SK-N-SH treated with all-trans-retinoic acid at 6 μM for 48 hours (cell line): ENCODE measurements at regions not wholly inside any gene's neighbourhood (a gene's known extent, or its start where the extent isn't known, plus 50 kb on each side); places are given as distances from the start of the nearest gene placed in this dataset.

ENCODE experiments used
- ATAC-seq: fragments of 200-7000 bp; cut with Tn5 transposase; 3 replicates; pipeline ENCODE4 v1.9.1; 2020; ENCODE audit warnings: mild to moderate bottlenecking, moderate library complexity
- ARNTL ChIP-seq: fragments of 450-650 bp; formaldehyde crosslinking; IDR thresholded peaks from 2 replicates; pipeline ENCODE4 v1.5.0; 2020; ENCODE audit warnings: low read depth, mild to moderate bottlenecking, moderate library complexity, borderline replicate concordance
- BACH2 ChIP-seq: fragments of 250-450 bp; sonication (Bioruptor Pico); IDR thresholded peaks from 2 replicates; pipeline ENCODE4 v1.9.0; 2021; ENCODE audit warnings: mild to moderate bottlenecking, borderline replicate concordance
- CREB5 ChIP-seq: fragments of 250-450 bp; sonication (Bioruptor Pico); IDR thresholded peaks from 2 replicates; pipeline ENCODE4 v1.5.1; 2020; ENCODE audit warnings: low read depth, mild to moderate bottlenecking, moderate library complexity
- CSRNP3 ChIP-seq: fragments of 250-450 bp; sonication (Bioruptor Pico); IDR thresholded peaks from 2 replicates; pipeline ENCODE4 v1.5.1; 2021; ENCODE audit warnings: mild to moderate bottlenecking, moderate library complexity
- ESRRG ChIP-seq: fragments of 250-450 bp; sonication (Bioruptor Pico); IDR thresholded peaks from 2 replicates; pipeline ENCODE4 v1.6.1; 2021; ENCODE audit warnings: mild to moderate bottlenecking
- GLIS3 ChIP-seq: fragments of 250-450 bp; sonication (Bioruptor Pico); IDR thresholded peaks from 2 replicates; pipeline ENCODE4 v1.5.0; 2020; ENCODE audit warnings: mild to moderate bottlenecking, moderate library complexity
- ISL1 ChIP-seq: fragments of 250-450 bp; sonication (Bioruptor Pico); IDR thresholded peaks from 2 replicates; pipeline ENCODE4 v2.1.2; 2022; ENCODE audit warnings: mild to moderate bottlenecking, moderate library complexity
- OSR1 ChIP-seq: fragments of 250-450 bp; sonication (Bioruptor Pico); IDR thresholded peaks from 2 replicates; pipeline ENCODE4 v1.8.0; 2022; ENCODE audit warnings: moderate library complexity, mild to moderate bottlenecking, inconsistent platforms
- POU6F1 ChIP-seq: fragments of 250-450 bp; sonication (Bioruptor Pico); IDR thresholded peaks from 2 replicates; pipeline ENCODE4 v1.8.0; 2021; ENCODE audit warnings: low read depth, mild to moderate bottlenecking, moderate library complexity, borderline replicate concordance
- PPARA ChIP-seq: fragments of 250-450 bp; sonication (Bioruptor Pico); IDR thresholded peaks from 2 replicates; pipeline ENCODE4 v1.5.0; 2020; ENCODE audit warnings: mild to moderate bottlenecking, borderline replicate concordance
- RARB ChIP-seq: fragments of 250-450 bp; sonication (Bioruptor Pico); IDR thresholded peaks from 2 replicates; pipeline ENCODE4 v1.8.0; 2021; ENCODE audit warnings: mild to moderate bottlenecking, moderate library complexity
- SNAI2 ChIP-seq: fragments of 250-450 bp; sonication (Bioruptor Pico); IDR thresholded peaks from 2 replicates; pipeline ENCODE4 v1.5.0; 2020; ENCODE audit warnings: mild to moderate bottlenecking, moderate library complexity
- TCF4 ChIP-seq: fragments of 250-450 bp; sonication (Bioruptor Pico); IDR thresholded peaks from 2 replicates; pipeline ENCODE4 v1.8.0; 2021; ENCODE audit warnings: mild to moderate bottlenecking, moderate library complexity, borderline replicate concordance
- TOX ChIP-seq: fragments of 250-450 bp; sonication (Bioruptor Pico); IDR thresholded peaks from 2 replicates; pipeline ENCODE4 v1.8.0; 2021; ENCODE audit warnings: mild to moderate bottlenecking, moderate library complexity, borderline replicate concordance
- TSHZ2 ChIP-seq: fragments of 250-450 bp; sonication (Bioruptor Pico); IDR thresholded peaks from 2 replicates; pipeline ENCODE4 v1.5.0; 2020; ENCODE audit warnings: mild to moderate bottlenecking, moderate library complexity
- ZC3H10 ChIP-seq: fragments of 250-450 bp; sonication (Bioruptor Pico); IDR thresholded peaks from 2 replicates; pipeline ENCODE4 v1.5.1; 2021; ENCODE audit warnings: mild to moderate bottlenecking, moderate library complexity
- ZFP3 ChIP-seq: fragments of 250-450 bp; sonication (Bioruptor Pico); IDR thresholded peaks from 2 replicates; pipeline ENCODE4 v1.5.0; 2020; ENCODE audit warnings: mild to moderate bottlenecking, moderate library complexity
- ZFP30 ChIP-seq: fragments of 450-650 bp; formaldehyde crosslinking; IDR thresholded peaks from 2 replicates; pipeline ENCODE4 v1.5.0; 2022; ENCODE audit warnings: mild to moderate bottlenecking, moderate library complexity
- ZNF565 ChIP-seq: fragments of 450-650 bp; formaldehyde crosslinking; conservative IDR thresholded peaks from 2 replicates; pipeline ENCODE4 v1.5.0; 2020; ENCODE audit warnings: low read depth, mild to moderate bottlenecking, moderate library complexity
- ZNF70 ChIP-seq: fragments of 450-650 bp; formaldehyde crosslinking; IDR thresholded peaks from 2 replicates; pipeline ENCODE4 v1.5.0; 2020; ENCODE audit warnings: mild to moderate bottlenecking, moderate library complexity
- ZNF8 ChIP-seq: fragments of 450-650 bp; formaldehyde crosslinking; IDR thresholded peaks from 2 replicates; pipeline ENCODE4 v1.5.0; 2020; ENCODE audit warnings: mild to moderate bottlenecking, moderate library complexity

- TF ChIP-seq ISL1 (CRISPR knock-in tag) (no peak), ZFP30 (no peak), ZFP3 (no peak), ESRRG (CRISPR knock-in tag) (no peak), PPARA (no peak), BACH2 (CRISPR knock-in tag) (no peak), TOX (CRISPR knock-in tag) (no peak), POU6F1 (CRISPR knock-in tag) (no peak), ARNTL (CRISPR knock-in tag) (no peak), OSR1 (CRISPR knock-in tag) (no peak), TCF4 (CRISPR knock-in tag) (no peak), ZNF70 (CRISPR knock-in tag) (no peak), ZC3H10 (CRISPR knock-in tag) (no peak), CREB5 (CRISPR knock-in tag) (no peak), GLIS3 (CRISPR knock-in tag) (no peak), RARB (CRISPR knock-in tag) (no peak), CSRNP3 (CRISPR knock-in tag) (no peak), SNAI2 (no peak)
- TF ChIP-seq, all 23 proteins: peak for 0
- ATAC-seq, result no peak
These were observed 105.8 kb upstream of the IL15 start for GRCh38 chr4:141530627-141531026.

- no peak for ATAC-seq
- TF ChIP-seq ZNF8 (CRISPR knock-in tag), result no peak
- no peak for TF ChIP-seq PPARA
- no peak for TF ChIP-seq GLIS3 (CRISPR knock-in tag)
- TF ChIP-seq TCF4 (CRISPR knock-in tag), result no peak
- no peak for TF ChIP-seq ARNTL (CRISPR knock-in tag)
- no peak for TF ChIP-seq ISL1 (CRISPR knock-in tag)
- TF ChIP-seq ZNF565 (CRISPR knock-in tag), result no peak
- no peak for TF ChIP-seq RARB (CRISPR knock-in tag)
- no peak for TF ChIP-seq ZFP3
- TF ChIP-seq ZNF70 (CRISPR knock-in tag), result no peak
- TF ChIP-seq TSHZ2 (CRISPR knock-in tag), result no peak
These were observed 101.4 kb upstream of the IL15 start for GRCh38 chr4:141534985-141535384.

- TF ChIP-seq CSRNP3 (CRISPR knock-in tag), result no peak
- TF ChIP-seq ZFP30, result no peak
- no peak for TF ChIP-seq ZC3H10 (CRISPR knock-in tag)
- no peak for TF ChIP-seq ESRRG (CRISPR knock-in tag)
- no peak for TF ChIP-seq ZFP3
- TF ChIP-seq BACH2 (CRISPR knock-in tag), result no peak
- no peak for TF ChIP-seq TSHZ2 (CRISPR knock-in tag)
- TF ChIP-seq TOX (CRISPR knock-in tag), result no peak
- no peak for TF ChIP-seq CREB5 (CRISPR knock-in tag)
- TF ChIP-seq GLIS3 (CRISPR knock-in tag), result no peak
- no peak for TF ChIP-seq ZNF8 (CRISPR knock-in tag)
- no peak for TF ChIP-seq ZNF70 (CRISPR knock-in tag)
- no peak for TF ChIP-seq ISL1 (CRISPR knock-in tag)
- TF ChIP-seq RARB (CRISPR knock-in tag), result no peak
- ATAC-seq, result no peak
These were observed 98.4 kb upstream of the IL15 start for GRCh38 chr4:141538001-141538400.
